GM12865 (cell line): ENCODE measurements at regions not wholly inside any gene's neighbourhood (a gene's known extent, or its start where the extent isn't known, plus 50 kb on each side); places are given as distances from the start of the nearest gene placed in this dataset.
"Not testable (repeated sequence)": the region's sequence is repeated elsewhere in the genome, so short reads cannot be mapped to it uniquely, and the experiment has no call there.

Source experiments
- DNase-seq: peaks from one replicate; pipeline ENCODE4 v3.0.0; 2010; ENCODE audit warnings: low read depth
- H3K4me3 ChIP-seq: 2 replicates; pipeline ENCODE4 v1.5.1; 2011; ENCODE audit warnings: mild to moderate bottlenecking, low read depth, low read length, control low read depth
- CTCF ChIP-seq: IDR thresholded peaks from 2 replicates; pipeline ENCODE4 v1.5.1; 2011; ENCODE audit warnings: low read length, control low read depth, low read depth, inconsistent platforms; ENCODE audit not compliant: insufficient read depth; ENCODE audit errors: missing control alignments

- DNase-seq: no peak
- H3K4me3 ChIP-seq: no peak overlapping the region
- no peak for TF ChIP-seq CTCF
Observed at GRCh38 chr14:101084436-101084826, 180.9 kb upstream of the RTL1 start.

- H3K4me3 ChIP-seq: no peak overlapping the region
- TF ChIP-seq CTCF: no peak
- no peak for DNase-seq
Observed at GRCh38 chr14:101086926-101087325, 183.4 kb upstream of the RTL1 start.

GRCh38 chr14:101087614-101088394 lies 184.3 kb upstream of the RTL1 start:
- no peak for TF ChIP-seq CTCF
- no peak for DNase-seq
- H3K4me3 ChIP-seq: no peak overlapping the region

GRCh38 chr14:101088395-101088667 lies 184.8 kb upstream of the RTL1 start:
- no peak for TF ChIP-seq CTCF
- no peak overlapping the region for H3K4me3 ChIP-seq
- DNase-seq: no peak

- H3K4me3 ChIP-seq: no peak overlapping the region
- no peak for TF ChIP-seq CTCF
- no peak for DNase-seq
Observed at GRCh38 chr14:101088714-101089113, 185.2 kb upstream of the RTL1 start.

DNA sequence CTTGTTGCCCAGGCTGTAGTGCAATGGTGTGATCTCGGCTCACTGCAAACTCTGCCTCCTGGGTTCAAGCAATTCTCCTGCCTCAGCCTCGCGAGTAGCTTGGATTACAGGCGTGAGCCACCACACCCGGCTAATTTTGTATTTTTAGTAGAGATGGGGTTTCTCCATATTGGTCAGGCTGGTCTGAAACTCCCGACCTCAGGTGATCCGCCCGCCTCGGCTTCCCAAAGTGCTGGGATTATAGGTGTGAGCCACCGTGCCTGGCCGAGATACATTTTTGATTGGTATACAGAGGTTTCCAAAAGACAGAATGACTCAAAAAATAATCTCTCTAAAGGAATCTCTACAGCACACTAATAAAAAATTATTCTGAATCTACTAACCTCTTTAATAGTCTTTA lies 187.0 kb upstream of the RTL1 start:
- H3K4me3 ChIP-seq: not testable (repeated sequence)

GRCh38 chr14:101090976-101091375 lies 187.5 kb upstream of the RTL1 start:
- no peak for TF ChIP-seq CTCF
- DNase-seq: no peak
- H3K4me3 ChIP-seq: no peak overlapping the region

More for the DNA sequence above, 187.0 kb upstream of the RTL1 start:
- DNase-seq: not testable (repeated sequence)

- H3K4me3 ChIP-seq, DNase-seq: not testable (repeated sequence)
Observed at GRCh38 chr14:101094916-101095315, 191.4 kb upstream of the RTL1 start.
